IMR-90 (cell line): ENCODE measurements at regions not wholly inside any gene's neighbourhood (a gene's known extent, or its start where the extent isn't known, plus 50 kb on each side); places are given as distances from the start of the nearest gene placed in this dataset.

ENCODE experiments used
- ATAC-seq: fragments of 200-7000 bp; cut with Tn5 transposase; 2 replicates; pipeline ENCODE4 v1.9.1; 2020; ENCODE audit warnings: low read depth, mild to moderate bottlenecking, moderate library complexity
- BruUV-seq: library from RNA; stranded (reverse); fragments of 400-500 nt; replicated peaks from 2 replicates; lab custom pipeline; 2021; lab: Mats Ljungman, UMichigan
- CTCF ChIA-PET: fragments of 300-600 bp; formaldehyde crosslinking; extraction: SDS; loops from one replicate; lab custom pipeline; 2021; ENCODE audit warnings: antibody characterized with exemption; lab: Yijun Ruan, JAX
- POLR2A ChIA-PET: fragments of 300-600 bp; sonication (Branson Sonifier 250); formaldehyde crosslinking; loops from one replicate; lab custom pipeline; 2022; ENCODE audit warnings: antibody characterized with exemption; ENCODE audit not compliant: unreplicated experiment; lab: Charles Lee
- DNase-seq: peaks from one replicate; pipeline ENCODE4 v3.0.0; 2013
- H2AFZ ChIP-seq: replicated peaks from 2 replicates; pipeline ENCODE3; 2013; ENCODE audit warnings: low read length, mild to moderate bottlenecking; ENCODE audit not compliant: poor library complexity
- H2AK5ac ChIP-seq: 2 replicates; pipeline ENCODE4 v1.6.1; 2013; ENCODE audit warnings: low read depth, low read length, inconsistent platforms
- H2AK9ac ChIP-seq: replicated peaks from 2 replicates; pipeline ENCODE3; 2013; ENCODE audit warnings: mild to moderate bottlenecking, low read depth, low read length, moderate library complexity; ENCODE audit not compliant: poor library complexity
- H2BK120ac ChIP-seq: 2 replicates; pipeline ENCODE4 v1.6.1; 2013; ENCODE audit warnings: low read depth, low read length, inconsistent platforms
- H2BK15ac ChIP-seq: 3 replicates; pipeline ENCODE4 v1.6.1; 2013; ENCODE audit warnings: low read depth, low read length, inconsistent platforms
- H2BK20ac ChIP-seq: 2 replicates; pipeline ENCODE4 v1.6.1; 2013; ENCODE audit warnings: low read depth, mild to moderate bottlenecking, inconsistent platforms, low read length, moderate library complexity
- H2BK5ac ChIP-seq: 2 replicates; pipeline ENCODE4 v1.6.1; 2013; ENCODE audit warnings: mild to moderate bottlenecking, low read depth, low read length, inconsistent platforms; ENCODE audit not compliant: poor library complexity, severe bottlenecking
- H3K14ac ChIP-seq: replicated peaks from 2 replicates; pipeline ENCODE4 v1.6.1; 2013; ENCODE audit warnings: low read depth, low read length, inconsistent platforms
- H3K18ac ChIP-seq: 2 replicates; pipeline ENCODE4 v1.6.1; 2013; ENCODE audit warnings: low read depth, low read length, control low read depth
- H3K23ac ChIP-seq: 2 replicates; pipeline ENCODE4 v1.6.1; 2013; ENCODE audit warnings: low read depth, low read length, inconsistent platforms
- H3K27ac ChIP-seq: 2 replicates; pipeline ENCODE4 v1.5.1; 2013; ENCODE audit warnings: mild to moderate bottlenecking, control low read depth, low read length; ENCODE audit not compliant: insufficient read depth
- H3K27me3 ChIP-seq: 2 replicates; pipeline ENCODE4 v1.6.1; 2013; ENCODE audit warnings: low read length; ENCODE audit not compliant: control insufficient read depth, insufficient read depth
- H3K36me3 ChIP-seq: 2 replicates; pipeline ENCODE4 v1.6.1; 2013; ENCODE audit warnings: low read length, mixed read lengths; ENCODE audit not compliant: control insufficient read depth, insufficient read depth
- H3K4ac ChIP-seq: 2 replicates; pipeline ENCODE4 v1.6.1; 2013; ENCODE audit warnings: low read depth, low read length, inconsistent platforms
- H3K4me1 ChIP-seq: 2 replicates; pipeline ENCODE4 v1.6.1; 2013; ENCODE audit warnings: low read length, mixed read lengths; ENCODE audit not compliant: control insufficient read depth, insufficient read depth
- H3K4me2 ChIP-seq: 2 replicates; pipeline ENCODE4 v1.6.1; 2013; ENCODE audit warnings: low read depth, mild to moderate bottlenecking, control low read depth, low read length, moderate library complexity
- H3K4me3 ChIP-seq: 2 replicates; pipeline ENCODE4 v1.5.1; 2013; ENCODE audit warnings: low read depth, mild to moderate bottlenecking, control low read depth, low read length, moderate library complexity; ENCODE audit not compliant: insufficient read depth
- H3K56ac ChIP-seq: 2 replicates; pipeline ENCODE4 v1.6.1; 2013; ENCODE audit warnings: low read length, inconsistent platforms; ENCODE audit not compliant: insufficient read depth; ENCODE audit errors: extremely low read depth
- H3K79me1 ChIP-seq, 2 experiments: 2 replicates each; pipeline ENCODE4 v1.6.1; 2013; ENCODE audit warnings: low read length in 2 of 2, inconsistent platforms in 1 of 2, low read depth in 1 of 2
- H3K9ac ChIP-seq: 2 replicates; pipeline ENCODE4 v1.6.1; 2013; ENCODE audit warnings: low read depth, low read length, control low read depth
- H3K9me1 ChIP-seq: 2 replicates; pipeline ENCODE4 v1.6.1; 2013; ENCODE audit warnings: low read length, inconsistent platforms; ENCODE audit not compliant: insufficient read depth
- H3K9me3 ChIP-seq: 2 replicates; pipeline ENCODE4 v1.6.1; 2013; ENCODE audit warnings: low read length; ENCODE audit not compliant: control insufficient read depth, insufficient read depth
- H4K20me1 ChIP-seq: 2 replicates; pipeline ENCODE4 v1.6.1; 2013; ENCODE audit warnings: low read length, inconsistent platforms; ENCODE audit not compliant: insufficient read depth
- H4K5ac ChIP-seq: 2 replicates; pipeline ENCODE4 v1.6.1; 2013; ENCODE audit warnings: mild to moderate bottlenecking, low read depth, low read length, control low read depth
- H4K8ac ChIP-seq, 2 experiments: 2 replicates each; pipeline ENCODE4 v1.6.1; 2013; ENCODE audit warnings: low read depth in 2 of 2, low read length in 2 of 2, control low read depth in 1 of 2, inconsistent platforms in 1 of 2
- H4K91ac ChIP-seq: 2 replicates; pipeline ENCODE4 v1.6.1; 2013; ENCODE audit warnings: low read depth, low read length, inconsistent platforms; ENCODE audit not compliant: insufficient read depth
- BHLHE40 ChIP-seq: fragments of 150-350 bp; IDR thresholded peaks from 2 replicates; pipeline ENCODE4 v1.6.1; 2016; ENCODE audit warnings: mild to moderate bottlenecking, low read depth, low read length
- CEBPB ChIP-seq: IDR thresholded peaks from 2 replicates; pipeline ENCODE4 v1.6.1; 2012; ENCODE audit warnings: low read depth, low read length, improper control_type of control experiment
- CHD1 ChIP-seq: IDR thresholded peaks from 2 replicates; pipeline ENCODE4 v1.6.1; 2012; ENCODE audit warnings: low read depth, low read length, improper control_type of control experiment
- CTCF ChIP-seq: conservative IDR thresholded peaks from 2 replicates; pipeline ENCODE4 v1.5.1; 2012; ENCODE audit warnings: mild to moderate bottlenecking, low read depth, low read length, improper control_type of control experiment
- FOS ChIP-seq: fragments of 150-350 bp; IDR thresholded peaks from 2 replicates; pipeline ENCODE4 v1.6.1; 2016; ENCODE audit warnings: low read depth, low read length
- MAZ ChIP-seq: IDR thresholded peaks from 2 replicates; pipeline ENCODE4 v1.6.1; 2012; ENCODE audit warnings: low read depth, mild to moderate bottlenecking, low read length, improper control_type of control experiment, moderate library complexity, borderline replicate concordance
- NFE2L2 ChIP-seq: fragments of 150-350 bp; IDR thresholded peaks from 2 replicates; pipeline ENCODE4 v1.6.1; 2016; ENCODE audit warnings: low read depth, mild to moderate bottlenecking, low read length
- POLR2A ChIP-seq: IDR thresholded peaks from 2 replicates; pipeline ENCODE4 v1.6.1; 2012; ENCODE audit warnings: mild to moderate bottlenecking, low read depth, low read length
- RAD21 ChIP-seq: IDR thresholded peaks from 2 replicates; pipeline ENCODE4 v1.6.1; 2012; ENCODE audit warnings: low read length, improper control_type of control experiment
- RCOR1 ChIP-seq: IDR thresholded peaks from 2 replicates; pipeline ENCODE4 v1.6.1; 2012; ENCODE audit warnings: mild to moderate bottlenecking, low read length, improper control_type of control experiment; ENCODE audit not compliant: insufficient replicate concordance
- RFX5 ChIP-seq: IDR thresholded peaks from 2 replicates; pipeline ENCODE4 v1.8.0; 2012; ENCODE audit warnings: low read depth, mild to moderate bottlenecking, low read length, moderate library complexity
- SMC3 ChIP-seq: fragments of 150-350 bp; IDR thresholded peaks from 2 replicates; pipeline ENCODE4 v1.6.1; 2016; ENCODE audit warnings: low read depth, mild to moderate bottlenecking, antibody characterized with exemption, low read length, moderate library complexity
- WGBS, 2 experiments: methylation state at CpG; one replicate each; pipeline versions ENCODE4 v1.1.5 to v1.1.7; 2013; ENCODE audit warnings: missing lambda C conversion rate in 2 of 2; ENCODE audit not compliant: insufficient read length in 1 of 2; ENCODE audit errors: extremely low coverage in 2 of 2; 5-methylcytosine and 5-hydroxymethylcytosine counted together
- dilution Hi-C: fragments of 300-500 bp; cut with HindIII; formaldehyde crosslinking; loops from one replicate; pipeline ENCODE4 v1.14.3; 2018; ENCODE audit warnings: low sequenced_read_pairs; ENCODE audit not compliant: unreplicated experiment
- in situ Hi-C: fragments of 300-500 bp; cut with MboI; formaldehyde crosslinking; loops from 3 replicates; pipeline ENCODE4 v1.14.3; 2019; ENCODE audit warnings: low sequenced_read_pairs, inconsistent platforms, mixed read lengths
- intact Hi-C: fragments of 100-400 bp; cut with micrococcal nuclease; formaldehyde crosslinking; loops from 2 replicates; pipeline ENCODE4 v1.10.0; 2022

- Histone ChIP-seq H3K4ac (no peak overlapping the region), H2AFZ (no peak overlapping the region), H3K4me3 (no peak overlapping the region), H3K79me1 (no peaks in the 10 kb centered on the region), H4K20me1 (no peaks in the 10 kb centered on the region), H3K9me3 (no peaks in the 10 kb centered on the region), H3K27ac (no peak overlapping the region), H2BK20ac (no peak overlapping the region), H3K4me2 (no peak overlapping the region), H2BK120ac (no peak overlapping the region), H2BK15ac (no peak overlapping the region), H3K18ac (no peak overlapping the region), H4K91ac (no peak overlapping the region), H3K9ac (no peak overlapping the region), H3K9me1 (no peaks in the 10 kb centered on the region), H3K56ac (no peak overlapping the region), H2AK5ac (no peak overlapping the region), H4K8ac (no peak overlapping the region), H3K4me1 (no peaks in the 10 kb centered on the region), H4K5ac (no peak overlapping the region), H3K23ac (no peak overlapping the region), H3K36me3 (no peaks in the 10 kb centered on the region), H2BK5ac (no peak overlapping the region), H3K14ac (no peak overlapping the region), H2AK9ac (no peak overlapping the region), H3K27me3 (no peaks in the 10 kb centered on the region)
- WGBS, 2 experiments: no CpG with 5 or more reads among the region's 2 CpGs
- TF ChIP-seq CTCF (no peak), BHLHE40 (no peak), FOS (no peak), RFX5 (no peak), RAD21 (no peak), SMC3 (no peak), NFE2L2 (no peak), CHD1 (no peak), POLR2A (no peak), MAZ (no peak), RCOR1 (no peak), CEBPB (no peak)
- ATAC-seq (no peak), DNase-seq (no peak)
- ChIA-PET POLR2A (no interaction called here), CTCF (no interaction called here)
- intact Hi-C loops (no loop called here), dilution Hi-C loops (no loop called here), in situ Hi-C loops (no loop called here)
- BruUV-seq: no TSS peak
Measured at GRCh38 chr9:87096506-87096905, 149.2 kb upstream of the GAS1 start.
